GM19452 (cell line): ENCODE measurements at regions not wholly inside any gene's neighbourhood (a gene's known extent, or its start where the extent isn't known, plus 50 kb on each side); places are given as distances from the start of the nearest gene placed in this dataset.

Experiments used
- ATAC-seq: cut with Tn5 transposase; IDR thresholded peaks from one replicate; pipeline ENCODE4 v1.9.1; 2021; ENCODE audit not compliant: unreplicated experiment

- ATAC-seq: no peak
Observed at GRCh38 chr1:88433556-88433955, 250.5 kb upstream of the PKN2 start.

DNA sequence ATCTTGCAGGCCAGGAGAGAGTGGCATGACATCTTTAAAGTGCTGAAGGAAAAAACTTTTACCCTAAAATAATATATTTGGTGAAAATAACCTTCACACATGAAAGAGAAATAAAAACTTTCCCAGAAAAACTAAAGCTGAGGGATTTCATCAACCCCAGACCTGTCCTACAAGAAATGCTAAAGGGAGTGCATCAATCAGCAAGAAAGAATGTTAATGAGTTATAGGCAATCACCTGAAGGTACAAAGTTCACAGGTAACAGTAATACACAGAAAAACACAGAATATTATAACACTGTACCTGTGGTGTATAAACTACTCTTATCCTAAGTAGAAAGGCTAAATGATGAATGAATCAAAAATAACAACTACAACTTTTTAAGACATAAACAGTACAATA is 249.2 kb upstream of the PKN2 start:
- ATAC-seq: no peak

DNA sequence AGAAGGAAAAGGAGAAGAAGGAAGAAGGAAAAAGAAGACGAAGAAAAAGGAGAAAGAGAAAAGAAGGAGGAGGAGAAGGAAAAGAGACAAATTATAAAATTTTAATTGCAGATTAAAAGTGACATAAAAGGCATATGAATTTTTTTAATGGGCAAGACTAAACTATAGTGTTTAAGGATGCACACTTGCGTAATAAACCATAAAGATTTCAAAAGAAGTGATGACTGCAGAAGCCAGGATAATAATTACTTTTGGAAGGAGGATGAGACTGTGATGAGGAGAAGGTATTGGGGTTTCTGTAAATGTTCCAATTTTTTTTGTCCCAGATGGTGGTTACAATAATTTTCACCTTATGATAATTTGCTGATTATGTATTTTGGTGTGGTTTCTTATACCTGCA is 243.1 kb upstream of the PKN2 start:
- ATAC-seq: no peak

GRCh38 chr1:88451856-88452255 is 232.2 kb upstream of the PKN2 start:
- no peak for ATAC-seq

DNA sequence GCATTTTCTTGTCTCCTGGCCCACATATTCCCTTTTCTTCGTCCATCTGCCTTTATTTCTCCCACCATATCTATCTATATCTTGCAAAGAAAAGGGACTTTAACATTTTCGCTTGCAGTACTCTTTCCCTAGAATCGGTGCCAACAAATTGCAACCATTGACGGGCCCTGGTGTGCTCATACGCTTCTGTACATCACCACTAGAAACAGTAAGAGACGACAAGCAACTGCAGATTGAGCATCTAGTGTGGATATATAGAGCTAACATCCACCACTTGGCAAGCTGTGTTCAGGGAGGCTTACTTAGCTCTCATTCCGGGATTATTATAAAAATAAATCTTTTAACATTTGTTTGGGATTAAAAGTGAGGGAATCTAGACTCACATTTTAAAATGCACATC is 230.8 kb upstream of the PKN2 start:
- no peak for ATAC-seq

DNA sequence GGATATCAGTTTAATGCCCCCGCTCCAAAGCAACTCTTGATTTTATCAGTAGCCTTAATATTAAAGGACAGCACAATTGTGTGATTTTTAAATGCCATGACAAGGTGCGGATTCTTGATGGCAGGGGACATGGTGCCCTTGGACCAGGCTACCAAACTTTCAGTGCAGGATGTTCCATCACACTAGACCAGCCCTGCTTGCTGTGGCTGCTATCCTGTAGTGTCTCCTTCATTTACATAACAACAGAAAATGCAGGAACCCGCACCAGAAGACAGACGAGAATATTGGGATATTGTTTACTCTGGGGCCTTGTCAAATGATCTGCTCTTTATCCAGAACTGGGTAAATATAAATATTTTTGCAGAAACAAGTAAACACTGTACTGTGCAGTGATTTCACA is 229.3 kb upstream of the PKN2 start:
- ATAC-seq: no peak

GRCh38 chr1:88455621-88456256 is 228.3 kb upstream of the PKN2 start:
- ATAC-seq: no peak

- ATAC-seq: no peak
Observed at GRCh38 chr1:88457197-88457596, 226.9 kb upstream of the PKN2 start.

DNA sequence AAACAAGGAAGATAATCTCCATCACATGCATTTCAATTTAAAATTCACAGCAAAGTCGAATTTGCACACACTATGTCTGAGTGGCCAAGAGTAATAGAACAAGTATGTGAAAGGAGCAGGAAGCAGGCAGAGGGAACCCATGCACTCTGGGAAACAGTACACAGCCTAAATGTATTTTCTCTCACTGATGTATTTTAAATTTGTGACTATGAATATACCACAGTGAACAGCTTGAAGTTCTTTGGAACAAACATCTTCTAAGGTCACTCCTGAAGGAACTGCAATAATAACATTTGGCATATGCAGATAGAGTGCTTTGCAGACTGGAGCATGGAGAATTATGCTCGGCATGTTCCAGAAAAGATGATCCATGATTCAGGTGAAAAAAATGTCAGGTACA is 223.1 kb upstream of the PKN2 start:
- ATAC-seq: no peak

- no peak for ATAC-seq
Observed at GRCh38 chr1:88462096-88462487, 222.0 kb upstream of the PKN2 start.

DNA sequence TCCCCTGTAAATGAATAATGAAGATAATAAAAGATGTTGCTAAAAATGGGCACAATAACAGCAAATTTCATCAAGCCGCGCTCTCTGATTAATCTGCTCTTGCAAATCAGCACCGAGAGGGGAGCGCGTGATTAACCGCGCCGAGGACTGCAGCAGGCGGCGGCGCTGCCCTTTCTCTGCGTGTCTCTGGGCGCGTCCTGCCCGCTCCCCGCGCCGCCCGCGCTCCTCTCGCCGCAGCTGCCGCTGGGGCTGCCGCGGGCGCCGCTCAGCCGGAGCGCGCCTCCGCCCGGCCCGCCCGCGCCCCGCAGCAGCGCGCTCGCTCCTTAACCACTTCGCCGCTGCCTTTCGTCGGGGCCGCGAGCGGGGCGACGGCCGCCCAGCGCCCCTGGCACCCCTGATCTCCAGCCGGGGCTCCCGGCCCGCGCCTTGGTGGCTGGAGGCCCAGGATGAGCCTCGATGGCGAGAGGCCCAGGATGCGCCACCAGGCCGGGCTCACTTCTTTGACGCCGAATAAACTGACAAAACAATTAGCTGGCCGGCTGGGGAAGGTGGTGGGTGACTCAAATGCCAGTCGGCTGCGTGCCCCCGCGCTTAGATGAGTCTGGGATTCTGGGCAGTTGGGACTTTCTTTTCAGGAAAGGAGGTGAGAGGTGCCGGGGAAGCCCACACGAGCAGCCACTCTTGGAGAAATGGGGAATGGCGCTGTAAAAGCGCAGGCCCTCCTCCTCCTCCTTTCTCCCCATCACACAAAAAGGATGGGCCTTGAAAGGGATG is 221.4 kb upstream of the PKN2 start:
- ATAC-seq: no peak

- no peak for ATAC-seq
Observed at GRCh38 chr1:88463401-88463985, 220.6 kb upstream of the PKN2 start.

GRCh38 chr1:88466011-88466410 is 218.1 kb upstream of the PKN2 start:
- no peak for ATAC-seq

GRCh38 chr1:88466899-88467580 is 217.0 kb upstream of the PKN2 start:
- no peak for ATAC-seq

GRCh38 chr1:88472298-88472697 is 211.8 kb upstream of the PKN2 start:
- no peak for ATAC-seq

- no peak for ATAC-seq
Observed at GRCh38 chr1:88472714-88473113, 211.4 kb upstream of the PKN2 start.

- ATAC-seq: no peak
Observed at GRCh38 chr1:88474555-88475304, 209.3 kb upstream of the PKN2 start.

DNA sequence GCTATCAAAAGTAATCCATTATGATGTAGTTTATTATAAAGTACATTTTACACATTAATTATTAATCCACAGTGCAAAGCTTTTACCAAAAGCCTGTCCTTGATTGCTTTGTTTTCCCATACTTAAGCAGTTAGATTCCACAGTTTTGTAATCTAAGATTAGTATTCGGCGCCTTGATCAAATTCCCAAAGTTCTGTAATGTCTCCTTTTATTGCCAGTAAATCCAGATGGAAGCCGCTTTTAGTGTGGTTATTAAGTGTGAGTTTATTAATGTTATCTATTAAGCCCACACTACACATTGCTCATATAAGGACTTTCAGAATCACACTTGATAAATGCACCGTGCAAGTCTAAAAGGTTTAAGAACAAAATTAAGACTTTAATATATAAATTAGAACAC is 199.2 kb upstream of the PKN2 start:
- no peak for ATAC-seq

DNA sequence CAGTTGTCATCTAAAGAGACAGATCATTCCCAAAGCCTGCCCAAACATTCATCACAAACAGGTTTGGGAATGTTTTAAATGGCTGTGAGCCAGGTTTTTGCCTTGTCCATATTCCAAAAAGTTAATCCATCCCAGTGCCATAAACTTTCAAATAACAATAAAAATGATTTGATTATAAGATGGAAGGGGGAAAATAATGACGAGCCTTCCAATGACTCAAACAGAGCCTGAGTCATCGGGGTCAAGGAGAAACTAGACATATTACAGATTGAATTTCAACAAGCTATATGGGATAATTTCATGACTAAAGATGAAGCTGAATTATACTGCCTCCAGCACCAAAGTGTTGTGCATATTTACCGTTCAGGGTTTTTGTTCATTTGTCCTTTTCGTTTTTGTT is 195.8 kb upstream of the PKN2 start:
- no peak for ATAC-seq

DNA sequence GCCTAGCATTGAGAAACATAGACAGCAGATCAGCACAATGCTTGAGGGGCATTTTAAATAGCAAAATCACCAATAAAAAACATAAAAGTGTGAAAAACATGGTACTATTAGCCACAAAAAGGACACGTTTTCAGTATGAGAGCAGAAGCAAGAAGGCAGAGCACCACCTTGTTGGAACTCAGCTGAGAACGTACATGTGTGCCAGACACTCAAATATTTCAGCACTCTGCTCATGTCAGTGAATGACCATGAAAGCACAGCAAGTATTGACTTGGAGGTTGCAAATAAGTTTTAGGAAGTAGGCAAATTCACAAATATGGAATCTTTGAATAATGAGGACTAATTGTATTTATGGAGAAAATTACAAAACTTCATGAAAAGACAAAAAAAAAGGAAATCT is 193.4 kb upstream of the PKN2 start:
- ATAC-seq: no peak

GRCh38 chr1:88499671-88500070 is 184.4 kb upstream of the PKN2 start:
- ATAC-seq: no peak
